SIG-M5 treated with dmso at 0.1 percent for 504 hours (cell line): ENCODE measurements at regions not wholly inside any gene's neighbourhood (a gene's known extent, or its start where the extent isn't known, plus 50 kb on each side); places are given as distances from the start of the nearest gene placed in this dataset.
A peak's percentile ranks its signal among the peaks of the same experiment; 100 is the strongest.

Experiments used
- DNase-seq: peaks from one replicate; lab custom pipeline; 2025; ENCODE audit not compliant: unreplicated experiment; lab: John Stamatoyannopoulos, UW

DNA sequence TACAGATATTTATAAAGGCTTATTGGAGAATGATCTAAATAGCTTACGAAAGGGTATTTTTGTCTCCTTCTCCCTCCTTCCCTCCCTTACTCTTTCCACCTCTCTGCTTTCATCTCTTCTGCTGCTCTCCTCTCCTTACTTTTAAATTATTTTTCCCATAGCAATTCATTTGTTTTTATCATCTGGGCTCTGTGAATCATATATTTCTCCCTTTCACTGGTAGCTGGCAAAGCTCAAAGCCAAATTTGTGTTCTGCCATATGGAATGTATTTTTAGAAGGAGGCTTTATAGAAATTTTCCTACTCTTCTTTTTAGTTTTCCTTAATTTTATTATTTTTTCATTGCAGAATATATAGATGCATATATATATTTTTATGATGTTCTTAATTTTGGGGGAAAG is 385.8 kb downstream of the C3orf38 start:
- DNase-seq, result no peak

DNA sequence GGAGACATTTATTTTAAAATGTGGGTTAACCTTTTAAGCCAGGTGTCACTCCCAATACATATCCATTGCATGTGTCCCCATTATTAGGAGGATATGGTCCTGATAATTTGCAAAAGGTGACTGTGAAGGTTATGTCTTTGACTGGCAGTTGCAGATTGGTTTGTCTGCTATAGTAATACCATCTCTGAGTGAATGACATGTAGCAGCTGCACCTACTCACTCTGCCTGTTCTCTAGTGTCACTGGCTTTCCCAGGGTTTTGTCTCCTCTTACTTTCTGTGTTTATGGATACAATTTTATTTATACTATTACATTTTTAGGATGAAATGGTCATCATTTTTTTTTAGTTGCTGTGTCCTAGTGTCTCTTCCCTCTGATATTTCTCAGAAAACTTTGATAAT is 393.2 kb downstream of the C3orf38 start:
- no peak for DNase-seq

DNA sequence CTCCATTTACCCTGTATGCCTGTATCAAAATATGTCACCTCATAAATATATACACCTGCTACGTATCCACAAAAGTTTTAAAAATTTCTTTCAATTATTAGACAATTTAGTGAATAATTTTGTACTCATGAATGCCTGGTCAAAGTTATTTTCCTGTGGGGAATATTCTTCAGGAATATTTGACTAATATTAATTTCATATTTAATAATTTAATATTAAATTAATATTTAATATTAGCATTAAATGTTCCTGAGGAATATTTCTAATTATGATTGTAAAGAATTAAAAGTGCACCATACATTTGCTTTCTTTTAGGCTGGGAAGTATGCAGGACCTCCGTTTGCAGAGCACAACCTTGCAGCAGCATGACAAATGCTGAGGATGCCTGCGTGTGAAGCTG is 422.7 kb downstream of the C3orf38 start:
- no peak for DNase-seq

DNA sequence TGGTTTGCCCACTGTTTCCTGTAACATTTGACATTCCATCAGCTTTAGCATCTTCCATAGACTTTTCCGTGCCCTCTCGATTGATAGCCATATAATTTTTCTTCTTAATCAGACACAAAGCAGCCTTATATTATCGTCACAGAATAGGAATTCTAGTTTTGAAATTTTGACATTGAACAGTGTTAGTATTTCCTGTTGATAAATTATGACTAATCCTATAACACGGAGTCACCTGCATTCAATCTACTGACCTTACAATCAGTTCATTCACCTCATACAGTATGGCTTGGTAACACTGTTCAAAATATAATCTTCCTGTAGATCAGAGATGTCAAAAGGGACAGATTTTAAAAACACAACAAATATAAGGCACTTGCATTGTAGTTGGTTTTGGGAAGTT is 423.7 kb downstream of the C3orf38 start:
- no peak for DNase-seq

DNA sequence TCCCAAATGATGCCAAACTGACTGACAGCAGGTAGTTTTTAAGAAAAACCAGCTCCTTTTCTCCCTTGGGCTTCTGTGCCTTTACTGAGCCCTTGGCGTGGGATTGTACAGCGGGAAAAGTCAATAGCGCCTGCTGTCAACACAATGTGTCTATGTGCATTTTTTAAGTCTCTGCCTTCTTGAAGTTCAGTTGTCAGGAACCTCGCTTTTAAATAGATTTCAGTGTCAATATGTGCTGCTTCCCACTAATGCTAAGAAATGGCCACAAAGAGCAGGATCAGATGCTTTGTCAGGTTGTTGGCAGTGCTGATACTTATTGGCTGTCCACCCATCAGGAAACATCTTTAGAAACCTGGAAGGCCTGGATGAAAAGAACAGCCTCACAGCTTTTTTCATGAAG is 424.4 kb downstream of the C3orf38 start:
- no peak for DNase-seq

DNA sequence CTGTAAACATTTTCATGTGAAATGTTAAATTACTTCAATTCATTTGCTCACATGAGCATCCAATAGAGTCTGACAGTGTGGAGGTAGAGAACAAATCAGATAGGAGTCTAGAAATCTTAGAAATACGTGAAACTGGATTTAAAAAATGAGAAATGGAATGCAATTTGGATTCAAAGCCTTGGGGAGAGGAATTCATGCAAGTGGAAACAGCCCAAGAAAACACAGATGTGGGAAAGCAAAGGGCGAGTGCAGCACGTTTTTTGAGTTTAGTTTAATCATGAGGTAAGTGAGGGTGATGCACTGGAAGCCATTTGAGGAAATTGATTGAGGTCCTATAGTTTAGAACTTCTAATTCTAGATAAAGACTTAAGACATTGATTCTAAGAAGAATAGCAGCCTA is 434.7 kb downstream of the C3orf38 start:
- DNase-seq, result no peak

DNA sequence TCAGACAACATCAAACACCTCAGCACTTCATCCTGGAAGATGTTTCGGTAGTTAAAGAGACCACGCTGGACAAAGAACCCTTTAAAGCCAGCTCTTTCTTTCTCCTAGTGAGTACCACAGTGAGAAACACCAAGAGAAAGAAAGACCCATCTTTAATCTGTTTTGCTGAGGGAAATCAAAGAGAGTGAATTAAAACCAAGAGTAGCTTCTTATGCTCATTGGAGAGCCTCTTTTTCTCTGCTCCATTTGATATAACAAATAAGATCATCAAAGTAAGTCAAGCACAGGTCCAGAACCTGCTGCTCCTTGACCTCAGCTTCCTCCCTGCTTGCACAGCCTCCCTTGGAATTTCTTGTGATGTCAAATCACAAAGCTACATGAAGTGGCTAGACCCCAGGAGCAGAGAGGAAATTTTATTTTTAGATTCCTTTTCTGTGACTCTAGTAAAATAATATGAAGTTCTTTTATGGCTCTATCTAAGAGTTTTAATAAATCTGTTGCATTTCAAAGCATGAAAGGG is 436.4 kb downstream of the C3orf38 start:
- DNase-seq, result no peak

DNA sequence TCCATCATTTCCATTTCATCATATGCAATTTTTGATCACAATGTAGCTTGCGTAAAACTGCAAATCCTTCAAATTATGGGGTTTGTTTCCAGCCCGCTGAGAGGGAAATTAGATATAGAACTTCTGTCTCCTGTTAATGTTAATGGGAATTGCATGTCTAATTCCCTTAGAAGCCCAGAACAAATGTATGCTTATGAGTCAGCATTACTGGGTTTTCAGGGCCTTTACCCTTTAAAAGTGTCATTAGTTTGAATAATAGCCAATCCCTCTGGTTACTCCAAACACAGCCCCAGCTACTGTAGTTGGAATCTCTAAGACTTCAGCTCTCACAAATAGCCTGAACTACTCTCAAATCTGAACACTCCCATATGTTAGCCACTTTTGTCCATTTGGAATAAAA is 439.4 kb downstream of the C3orf38 start:
- no peak for DNase-seq

DNA sequence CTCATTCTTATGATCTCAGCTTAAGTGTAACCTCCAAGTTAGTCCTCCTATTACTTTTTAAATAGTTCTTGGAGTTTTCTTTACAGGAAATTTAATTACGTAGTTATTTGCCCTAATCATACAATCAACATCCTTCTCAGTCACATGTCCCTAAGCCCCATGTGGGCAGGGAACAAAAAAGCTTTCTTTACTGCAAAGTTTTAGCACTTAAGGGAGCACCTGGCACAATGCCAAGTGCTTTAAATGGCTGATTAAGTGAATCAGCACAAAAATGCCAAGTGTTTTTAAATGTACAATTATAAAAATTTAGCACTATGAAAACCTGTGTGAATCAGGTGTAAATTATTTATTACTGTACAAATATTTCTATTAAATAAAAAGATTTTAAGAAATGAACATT is 445.3 kb downstream of the C3orf38 start:
- DNase-seq, result no peak

DNA sequence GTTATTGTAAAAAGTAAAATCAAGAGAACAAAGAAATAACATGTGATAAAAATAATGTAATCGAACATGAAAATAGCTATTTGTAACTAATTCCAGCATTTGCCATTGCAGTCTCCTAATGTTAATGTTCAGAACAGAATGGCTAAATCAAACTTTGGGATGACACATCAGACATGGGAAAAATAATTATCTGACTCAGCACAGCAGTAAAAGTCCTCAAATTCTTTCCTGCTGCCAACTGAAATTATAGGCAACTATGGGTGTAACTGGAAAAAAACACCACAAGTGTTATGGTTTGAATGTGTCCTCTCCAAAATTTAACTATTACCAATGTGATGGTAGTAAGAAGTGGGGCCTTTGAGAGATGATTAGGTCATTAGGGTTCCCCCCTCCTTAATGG is 446.7 kb downstream of the C3orf38 start:
- no peak for DNase-seq

DNA sequence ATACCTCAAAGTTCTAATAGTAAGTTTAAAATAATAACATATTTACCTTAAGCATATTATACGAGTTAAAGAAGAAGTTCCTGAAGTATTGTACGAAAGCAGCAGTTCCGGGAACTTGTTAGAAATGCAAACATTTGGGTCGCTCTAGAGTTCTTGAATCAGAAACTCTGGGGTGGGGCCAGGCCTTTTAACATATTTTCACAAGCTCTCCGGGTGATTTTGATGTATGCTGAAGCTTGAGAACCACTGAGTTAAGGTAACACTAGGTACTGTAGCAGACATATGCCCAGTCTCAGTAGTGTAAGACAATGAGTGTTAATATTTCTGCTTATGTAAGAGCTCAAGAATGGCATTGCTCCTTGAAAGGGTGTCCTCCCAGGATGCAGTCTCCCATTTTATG is 461.1 kb downstream of the C3orf38 start:
- DNase-seq, result no peak

DNA sequence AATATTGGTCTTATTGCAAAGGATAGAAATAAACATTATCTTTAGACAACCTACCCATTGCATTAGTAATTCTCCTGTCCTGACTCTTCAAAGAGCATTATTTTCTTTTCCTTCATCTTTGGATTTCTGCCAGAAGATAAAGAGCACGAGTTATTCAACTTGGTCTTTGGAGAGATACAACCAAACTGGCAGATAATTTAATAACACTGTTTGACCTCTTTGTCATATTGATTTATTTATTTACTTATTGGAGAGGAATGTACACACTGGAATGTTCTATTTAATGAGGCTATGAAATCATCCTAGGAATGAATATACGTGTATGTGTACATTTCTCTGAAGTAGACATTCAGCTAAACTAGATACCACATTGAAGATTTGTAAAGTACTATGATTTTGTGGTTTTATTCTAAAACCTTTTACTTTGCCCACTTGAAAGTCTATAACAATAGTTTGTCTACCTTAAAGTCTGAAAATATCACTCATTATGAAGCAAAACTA is 462.1 kb downstream of the C3orf38 start:
- no peak for DNase-seq

DNA sequence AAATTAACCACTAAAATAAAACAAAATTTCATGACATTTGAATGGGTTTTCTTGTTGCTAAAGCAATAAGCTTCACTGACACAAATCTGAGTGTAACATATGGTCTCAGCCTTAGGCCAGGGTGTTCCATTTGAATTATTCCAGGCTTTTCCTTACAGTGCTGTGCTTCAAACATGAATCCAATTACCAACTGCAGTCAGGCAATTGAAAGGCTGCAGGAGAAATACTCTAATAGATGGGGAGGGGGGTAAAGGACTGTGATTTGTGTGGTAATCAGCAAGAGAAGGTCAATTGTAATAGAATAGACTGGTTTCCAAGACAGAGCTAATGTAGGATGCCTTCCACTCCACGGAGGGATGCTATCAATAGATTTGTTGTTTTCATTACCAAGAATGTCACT is 466.7 kb downstream of the C3orf38 start:
- no peak for DNase-seq

DNA sequence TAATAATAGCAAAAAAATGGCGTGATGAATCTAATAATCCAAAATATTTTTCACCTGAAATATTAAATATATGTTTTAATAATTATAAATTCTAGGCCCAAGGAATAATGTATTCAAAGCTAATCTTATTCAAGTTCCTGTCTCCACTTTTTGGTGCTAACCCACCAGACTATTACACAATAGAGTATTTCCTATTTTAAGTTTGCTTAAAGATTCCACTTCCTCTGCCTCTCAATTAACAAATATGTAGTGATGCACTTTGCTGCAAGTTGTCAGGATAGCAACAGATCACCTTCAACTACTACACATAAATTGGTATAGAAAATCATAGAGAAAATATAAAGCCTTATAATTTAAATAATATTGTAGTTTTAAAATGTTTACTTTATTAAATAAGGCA is 467.5 kb downstream of the C3orf38 start:
- peak; percentile 78 for DNase-seq

DNA sequence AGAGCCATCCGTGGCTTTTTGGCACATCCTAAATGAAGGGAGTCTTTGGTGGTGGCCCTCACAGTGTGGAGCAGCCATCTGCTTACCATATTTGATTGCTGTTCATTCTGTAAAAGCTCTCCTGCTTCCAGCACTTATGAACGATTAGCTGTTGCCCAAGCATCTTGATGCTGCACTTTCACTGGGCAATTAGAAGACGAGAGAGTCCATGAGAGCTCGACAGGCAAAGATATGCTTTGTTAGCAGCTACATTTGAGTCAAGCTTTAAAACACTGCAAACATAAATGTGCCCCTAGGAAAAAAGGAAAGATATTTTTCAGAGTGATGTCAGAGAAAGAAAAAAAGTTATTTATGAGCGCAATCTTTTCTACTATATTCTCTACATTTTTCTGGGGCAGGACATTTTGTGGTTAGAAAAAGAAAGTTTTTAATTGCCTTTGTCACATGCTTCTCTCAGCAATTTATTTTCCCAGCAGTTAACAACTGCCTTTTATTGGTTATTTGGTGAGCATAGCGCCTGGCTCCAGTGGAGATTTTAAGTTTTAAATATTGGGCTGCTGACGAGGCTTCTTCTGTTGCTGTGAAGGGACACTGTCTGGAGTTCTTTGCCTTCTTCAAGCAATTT is 468.4 kb downstream of the C3orf38 start:
- DNase-seq, result no peak

DNA sequence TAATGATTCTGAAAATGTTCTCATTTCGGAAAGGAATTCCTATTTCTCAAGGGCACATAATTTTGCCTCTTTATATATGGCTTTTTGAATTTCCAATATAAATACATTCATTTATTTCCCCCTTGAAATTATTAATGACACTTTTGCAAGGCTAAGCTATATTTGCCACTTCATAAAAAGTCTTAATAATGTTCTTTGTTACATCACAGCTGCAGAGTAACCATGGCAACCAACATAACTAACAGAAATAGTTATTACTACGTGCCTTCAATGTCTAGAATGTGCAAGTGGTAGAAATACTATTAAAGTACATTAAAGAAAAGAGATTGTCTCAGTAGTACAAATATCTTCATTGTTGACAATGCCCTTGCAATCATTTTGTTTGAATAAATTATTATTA is 471.8 kb downstream of the C3orf38 start:
- no peak for DNase-seq

DNA sequence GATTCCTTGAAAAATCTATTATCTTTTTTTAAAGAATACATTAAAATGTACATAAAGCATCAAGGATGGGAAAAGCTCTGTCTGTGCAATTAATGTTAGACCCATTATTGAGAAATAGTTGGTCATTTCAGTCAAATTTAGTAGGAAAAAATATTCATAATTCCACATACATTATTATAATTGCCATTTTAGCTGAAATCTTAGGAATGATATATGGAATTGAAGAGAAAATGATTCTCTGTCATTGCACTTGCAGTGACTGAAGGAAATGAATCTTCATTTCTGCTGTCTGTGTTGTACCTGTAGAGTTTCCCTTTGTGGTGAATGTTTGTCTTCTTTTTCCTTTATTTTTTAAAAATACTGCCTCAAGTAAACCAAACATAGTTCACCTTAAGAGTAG is 473.9 kb downstream of the C3orf38 start:
- DNase-seq, result no peak

DNA sequence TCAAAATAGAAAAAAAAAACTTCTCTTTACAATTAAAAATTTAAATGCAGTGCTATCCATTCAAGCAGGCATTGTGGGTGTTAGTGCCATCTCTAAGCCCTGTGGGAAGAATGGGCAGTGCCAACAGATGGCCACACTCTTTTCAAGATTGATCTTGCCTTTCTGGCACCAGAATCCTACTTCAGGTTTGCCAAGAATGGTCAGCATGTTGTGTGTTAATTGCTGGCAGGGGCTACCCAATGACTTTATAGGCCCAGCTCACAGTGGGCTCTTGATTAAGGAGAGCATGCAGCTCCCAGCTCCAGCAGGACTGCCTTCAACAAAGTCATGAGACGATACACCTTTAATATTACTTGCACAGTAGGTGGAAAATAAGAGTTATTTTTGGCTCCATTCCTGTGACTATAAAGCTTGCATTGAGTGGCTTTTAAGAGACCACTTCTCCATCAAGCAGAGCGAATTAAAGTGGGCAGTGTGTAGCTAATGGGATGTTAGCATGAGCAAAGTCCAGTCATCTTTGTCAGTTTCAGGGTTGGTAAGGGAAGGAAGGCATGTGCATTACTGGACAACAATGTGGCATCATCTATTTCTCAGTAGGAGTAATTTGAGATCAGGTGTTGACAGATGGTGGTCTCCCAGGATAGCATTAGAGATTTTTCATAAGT is 476.8 kb downstream of the C3orf38 start:
- no peak for DNase-seq

DNA sequence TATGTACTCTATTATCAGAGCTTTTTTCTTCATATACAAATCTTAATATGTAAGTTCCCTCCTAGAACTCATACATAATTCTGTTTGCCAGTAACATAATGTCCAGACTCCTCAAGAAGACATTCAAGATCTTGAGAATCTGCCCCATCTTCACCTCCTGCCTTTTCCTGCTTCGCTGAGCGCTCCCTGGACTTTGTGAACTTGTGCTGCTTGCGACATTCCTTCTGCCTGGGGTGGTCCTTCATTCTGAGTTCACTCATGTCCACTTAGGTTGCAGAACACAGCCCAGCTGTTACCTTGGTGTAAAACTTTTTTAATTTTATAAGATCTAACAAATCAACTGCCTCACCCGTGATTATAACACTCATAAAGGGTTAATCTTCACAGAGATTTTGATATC is 478.5 kb upstream of the EPHA3 start:
- DNase-seq, result no peak

DNA sequence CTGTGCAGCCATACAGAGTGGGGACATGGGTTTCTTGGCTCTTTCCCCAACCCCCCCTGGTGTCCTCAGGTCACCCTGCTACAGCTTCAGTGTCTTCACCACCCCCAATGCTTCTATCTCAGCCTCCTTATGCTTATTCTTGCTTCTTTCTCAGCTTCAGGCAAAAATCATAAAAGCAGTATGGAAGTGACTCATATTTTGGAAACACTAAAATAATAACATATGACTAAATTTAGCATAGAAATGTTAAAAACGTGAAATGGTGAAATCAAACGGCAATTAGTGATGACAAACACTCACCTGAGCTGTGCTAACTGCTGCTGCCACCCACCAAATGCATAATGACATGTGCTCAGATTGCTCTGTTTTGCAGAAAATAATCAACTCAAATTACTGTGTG is 475.2 kb upstream of the EPHA3 start:
- DNase-seq, result no peak

DNA sequence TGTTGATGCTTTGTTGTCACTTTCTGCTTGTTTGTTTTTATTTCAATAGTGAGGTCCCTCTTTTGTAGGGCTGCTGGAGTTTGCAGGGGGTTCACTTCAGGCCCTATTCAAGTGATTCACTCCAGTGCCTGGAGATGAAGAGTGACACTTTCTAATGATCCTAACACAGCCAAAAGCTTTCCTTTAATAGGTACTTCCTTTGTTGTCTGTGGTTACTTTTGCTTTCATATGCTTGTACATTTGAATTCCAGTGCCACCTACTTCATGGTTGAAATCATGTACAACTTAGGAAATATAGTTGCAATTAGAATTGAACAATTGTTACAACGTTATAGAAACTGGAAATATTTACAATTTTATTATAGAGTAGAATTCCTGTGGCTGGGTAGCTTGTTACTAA is 466.8 kb upstream of the EPHA3 start:
- DNase-seq, result no peak

DNA sequence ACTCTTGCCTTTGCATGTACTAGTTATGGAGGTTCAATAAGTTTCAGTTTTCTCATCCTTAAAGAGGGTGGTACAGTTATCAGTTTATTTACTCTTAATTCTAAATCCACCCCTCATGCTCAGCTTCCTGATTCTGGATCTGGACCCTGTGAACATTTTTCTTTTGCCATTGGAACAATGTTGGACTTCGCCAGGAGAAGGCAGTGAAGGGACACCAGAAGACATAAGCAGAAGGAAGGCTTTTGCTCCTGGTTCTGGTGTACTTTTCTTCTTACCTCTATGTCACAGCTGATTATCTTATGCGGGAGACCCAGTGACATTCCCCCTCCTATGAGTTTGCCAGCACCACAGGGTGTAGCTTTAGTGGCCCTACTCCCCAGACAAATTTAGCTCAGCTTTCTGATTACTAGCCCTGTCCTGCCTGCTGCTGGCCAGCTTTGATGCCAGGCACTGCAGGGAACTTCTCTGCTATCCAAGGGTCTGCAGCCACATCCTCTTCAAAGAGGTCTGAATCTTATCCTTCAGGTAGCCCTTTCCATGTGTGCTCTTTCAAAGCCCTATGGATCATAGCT is 466.3 kb upstream of the EPHA3 start:
- no peak for DNase-seq
